CD4-positive, CD25-positive, alpha-beta regulatory T cell (primary cell): ENCODE measurements at regions not wholly inside any gene's neighbourhood (a gene's known extent, or its start where the extent isn't known, plus 50 kb on each side); places are given as distances from the start of the nearest gene placed in this dataset.

ENCODE experiments used
- ATAC-seq, 2 donors: fragments of 150-1000 bp; cut with Tn5 transposase; one replicate each; pipeline ENCODE4 v1.10.0; 2021; ENCODE audit warnings: low read depth in 2 of 2, moderate number of reproducible peaks in 2 of 2, moderate library complexity in 1 of 2
- DNase-seq, 3 donors: peaks; one replicate each; pipeline versions ENCODE4 v3.0.0 to v3.0.0-alpha.2; 2012 to 2022; ENCODE audit warnings: mixed read lengths in 1 of 3
- H3K27ac ChIP-seq: one replicate; pipeline ENCODE4 v1.7.0; 2013; ENCODE audit warnings: mild to moderate bottlenecking, low read length; ENCODE audit not compliant: insufficient read depth, poor library complexity, severe bottlenecking
- H3K27me3 ChIP-seq: one replicate; pipeline ENCODE4 v1.7.0; 2013; ENCODE audit warnings: low read length; ENCODE audit not compliant: control insufficient read depth, insufficient read depth
- H3K36me3 ChIP-seq: one replicate; pipeline ENCODE4 v1.7.0; 2013; ENCODE audit warnings: mild to moderate bottlenecking, low read length, moderate library complexity; ENCODE audit not compliant: control insufficient read depth, insufficient read depth
- H3K4me1 ChIP-seq: 2 replicates; pipeline ENCODE4 v1.7.0; 2013; ENCODE audit warnings: mild to moderate bottlenecking, low read length; ENCODE audit not compliant: insufficient read depth, control insufficient read depth, poor library complexity, severe bottlenecking
- H3K4me3 ChIP-seq: one replicate; pipeline ENCODE4 v1.7.0; 2013; ENCODE audit warnings: low read depth, mild to moderate bottlenecking, low read length, moderate library complexity
- H3K9me3 ChIP-seq, 2 experiments: 1 replicate in 1 of 2; 2 replicates in 1 of 2; pipeline ENCODE4 v1.7.0; 2013; ENCODE audit warnings: low read length in 2 of 2, mild to moderate bottlenecking in 1 of 2, moderate library complexity in 1 of 2; ENCODE audit not compliant: control insufficient read depth in 2 of 2
- H3K27ac Mint-ChIP-seq, 3 donors: one replicate each; pipeline ENCODE4 v1.8.0; 2020 to 2022; ENCODE audit warnings: mild to moderate bottlenecking in 3 of 3, mixed read lengths in 3 of 3, moderate library complexity in 2 of 3
- H3K27me3 Mint-ChIP-seq: one replicate; pipeline ENCODE4 v1.8.0; 2022; ENCODE audit warnings: mild to moderate bottlenecking, mixed read lengths
- H3K36me3 Mint-ChIP-seq: one replicate; pipeline ENCODE4 v1.8.0; 2020; ENCODE audit warnings: mixed read lengths
- H3K4me1 Mint-ChIP-seq, 4 donors: one replicate each; pipeline ENCODE4 v1.8.0; 2020 to 2022; ENCODE audit warnings: mixed read lengths in 4 of 4, mild to moderate bottlenecking in 1 of 4
- H3K4me3 Mint-ChIP-seq, 4 donors: one replicate each; pipeline ENCODE4 v1.8.0; 2020 to 2022; ENCODE audit warnings: mild to moderate bottlenecking in 4 of 4, mixed read lengths in 4 of 4, moderate library complexity in 3 of 4
- H3K9me3 Mint-ChIP-seq, 7 donors: one replicate each; pipeline ENCODE4 v1.8.0; 2020 to 2022; ENCODE audit warnings: mixed read lengths in 7 of 7, mild to moderate bottlenecking in 3 of 7, moderate library complexity in 2 of 7

- H3K36me3 ChIP-seq, result no peaks in the 10 kb centered on the region
- no peak overlapping the region for H3K4me3 ChIP-seq
- no peaks in the 10 kb centered on the region for H3K9me3 ChIP-seq
- Mint-ChIP-seq H3K27ac (no peak overlapping the region), H3K36me3 (no peaks in the 10 kb centered on the region), H3K4me1 (no peaks in the 10 kb centered on the region), H3K4me3 (no peak overlapping the region), H3K27me3 (no peaks in the 10 kb centered on the region), H3K9me3 (peaks cover 0 to 2% (median 1%) of the 10 kb centered on the region in 7 donors)
- no peaks in the 10 kb centered on the region for H3K4me1 ChIP-seq
- no peak for ATAC-seq
- H3K27me3 ChIP-seq, result no peaks in the 10 kb centered on the region
- no peak for DNase-seq
- no peak overlapping the region for H3K27ac ChIP-seq
Measured at GRCh38 chr2:145020139-145020538, 500.2 kb upstream of the ZEB2 start.

- Mint-ChIP-seq H3K36me3 (no peaks in the 10 kb centered on the region), H3K27me3 (no peaks in the 10 kb centered on the region), H3K27ac (no peak overlapping the region), H3K4me3 (no peak overlapping the region), H3K4me1 (no peaks in the 10 kb centered on the region), H3K9me3 (peaks cover 0 to 2% (median 0%) of the 10 kb centered on the region in 7 donors)
- no peaks in the 10 kb centered on the region for H3K4me1 ChIP-seq
- no peak for DNase-seq
- no peak for ATAC-seq
- H3K27ac ChIP-seq, result no peak overlapping the region
- H3K4me3 ChIP-seq, result no peak overlapping the region
- no peaks in the 10 kb centered on the region for H3K27me3 ChIP-seq
- no peaks in the 10 kb centered on the region for H3K9me3 ChIP-seq
- no peaks in the 10 kb centered on the region for H3K36me3 ChIP-seq
Measured at GRCh38 chr2:145018502-145018901, 498.6 kb upstream of the ZEB2 start.

- Mint-ChIP-seq H3K4me1 (no peaks in the 10 kb centered on the region), H3K27me3 (no peaks in the 10 kb centered on the region), H3K4me3 (no peak overlapping the region), H3K36me3 (no peaks in the 10 kb centered on the region), H3K9me3 (peaks cover 0 to 2% (median 0%) of the 10 kb centered on the region in 7 donors), H3K27ac (no peak overlapping the region)
- Histone ChIP-seq H3K9me3 (no peaks in the 10 kb centered on the region), H3K4me1 (no peaks in the 10 kb centered on the region), H3K4me3 (no peak overlapping the region), H3K36me3 (no peaks in the 10 kb centered on the region), H3K27ac (no peak overlapping the region), H3K27me3 (no peaks in the 10 kb centered on the region)
- no peak for ATAC-seq
- DNase-seq, result no peak
Measured at GRCh38 chr2:145017149-145017548, 497.2 kb upstream of the ZEB2 start.

GRCh38 chr2:145016711-145017110 is 496.8 kb upstream of the ZEB2 start:
- H3K27me3 Mint-ChIP-seq, result no peaks in the 10 kb centered on the region
- H3K4me3 Mint-ChIP-seq, result no peak overlapping the region
- DNase-seq (no peak), ATAC-seq (no peak)
- Histone ChIP-seq H3K27ac (no peak overlapping the region), H3K36me3 (no peaks in the 10 kb centered on the region), H3K27me3 (no peaks in the 10 kb centered on the region), H3K9me3 (no peaks in the 10 kb centered on the region), H3K4me1 (no peaks in the 10 kb centered on the region), H3K4me3 (no peak overlapping the region)
- peaks cover 0 to 2% (median 0%) of the 10 kb centered on the region in 7 donors for H3K9me3 Mint-ChIP-seq
- no peaks in the 10 kb centered on the region for H3K36me3 Mint-ChIP-seq
- no peak overlapping the region for H3K27ac Mint-ChIP-seq
- H3K4me1 Mint-ChIP-seq, result no peaks in the 10 kb centered on the region

GRCh38 chr2:145015561-145015960 is 495.6 kb upstream of the ZEB2 start:
- Mint-ChIP-seq H3K9me3 (peaks cover 0 to 2% (median 0%) of the 10 kb centered on the region in 7 donors), H3K4me3 (no peak overlapping the region)
- no peak for ATAC-seq

GRCh38 chr2:145012806-145013205 is 492.9 kb upstream of the ZEB2 start:
- Mint-ChIP-seq H3K36me3 (no peaks in the 10 kb centered on the region), H3K27ac (no peak overlapping the region), H3K4me1 (no peaks in the 10 kb centered on the region), H3K27me3 (no peaks in the 10 kb centered on the region), H3K4me3 (no peak overlapping the region), H3K9me3 (peaks cover 0 to 2% (median 0%) of the 10 kb centered on the region in 7 donors)
- no peaks in the 10 kb centered on the region for H3K36me3 ChIP-seq
- no peaks in the 10 kb centered on the region for H3K4me1 ChIP-seq
- no peak overlapping the region for H3K27ac ChIP-seq
- no peak for DNase-seq
- no peak overlapping the region for H3K4me3 ChIP-seq
- H3K9me3 ChIP-seq, result no peaks in the 10 kb centered on the region
- H3K27me3 ChIP-seq, result no peaks in the 10 kb centered on the region
- no peak for ATAC-seq

More at GRCh38 chr2:145015561-145015960, 495.6 kb upstream of the ZEB2 start:
- no peak for DNase-seq
- Histone ChIP-seq H3K27ac (no peak overlapping the region), H3K4me3 (no peak overlapping the region), H3K4me1 (no peaks in the 10 kb centered on the region), H3K9me3 (no peaks in the 10 kb centered on the region), H3K36me3 (no peaks in the 10 kb centered on the region), H3K27me3 (no peaks in the 10 kb centered on the region)
- Mint-ChIP-seq H3K27ac (no peak overlapping the region), H3K27me3 (no peaks in the 10 kb centered on the region), H3K4me1 (no peaks in the 10 kb centered on the region), H3K36me3 (no peaks in the 10 kb centered on the region)

GRCh38 chr2:145012214-145012670 is 492.3 kb upstream of the ZEB2 start:
- H3K27ac Mint-ChIP-seq, result no peak overlapping the region
- H3K36me3 ChIP-seq, result no peaks in the 10 kb centered on the region
- no peaks in the 10 kb centered on the region for H3K27me3 Mint-ChIP-seq
- no peaks in the 10 kb centered on the region for H3K36me3 Mint-ChIP-seq
- no peaks in the 10 kb centered on the region for H3K4me1 Mint-ChIP-seq
- no peaks in the 10 kb centered on the region for H3K27me3 ChIP-seq
- H3K4me3 Mint-ChIP-seq, result peak overlapping the region in 1 of 4 donors; percentile 80
- peaks cover 0 to 2% (median 0%) of the 10 kb centered on the region in 7 donors for H3K9me3 Mint-ChIP-seq
- ATAC-seq (no peak), DNase-seq (no peak)
- H3K9me3 ChIP-seq, result no peaks in the 10 kb centered on the region
- no peak overlapping the region for H3K27ac ChIP-seq
- no peaks in the 10 kb centered on the region for H3K4me1 ChIP-seq
- no peak overlapping the region for H3K4me3 ChIP-seq

- peaks cover 0 to 2% (median 0%) of the 10 kb centered on the region in 7 donors for H3K9me3 Mint-ChIP-seq
- Histone ChIP-seq H3K4me1 (no peaks in the 10 kb centered on the region), H3K4me3 (no peak overlapping the region), H3K27me3 (no peaks in the 10 kb centered on the region), H3K36me3 (no peaks in the 10 kb centered on the region), H3K9me3 (no peaks in the 10 kb centered on the region), H3K27ac (no peak overlapping the region)
- no peak overlapping the region for H3K27ac Mint-ChIP-seq
- ATAC-seq (no peak), DNase-seq (no peak)
- H3K4me3 Mint-ChIP-seq, result no peak overlapping the region
- no peaks in the 10 kb centered on the region for H3K4me1 Mint-ChIP-seq
- no peaks in the 10 kb centered on the region for H3K27me3 Mint-ChIP-seq
- H3K36me3 Mint-ChIP-seq, result no peaks in the 10 kb centered on the region
Measured at GRCh38 chr2:145010635-145011034, 490.7 kb upstream of the ZEB2 start.
